ENCODE measurements at regions not wholly inside any gene's neighbourhood (a gene's known extent, or its start where the extent isn't known, plus 50 kb on each side); places are given as distances from the start of the nearest gene placed in this dataset.
"Not testable (repeated sequence)": the region's sequence is repeated elsewhere in the genome, so short reads cannot be mapped to it uniquely, and the experiment has no call there.

- no peak for TF ChIP-seq ZNF274 (IDR thresholded peaks at IDR 0.05; ENCODE audit: low read depth, low read length)
- H3K4me3 ChIP-seq (ENCODE audit: low read length) = no peak overlapping the region
Measured at GRCh38 chr15:62352817-62353216, 187.7 kb upstream of the C2CD4B start.

- H3K4me3 ChIP-seq (ENCODE audit: low read length) = no peak overlapping the region
- TF ChIP-seq ZNF274 (IDR thresholded peaks at IDR 0.05; ENCODE audit: low read depth, low read length) = no peak
Measured at GRCh38 chr15:62357431-62357830, 192.3 kb upstream of the C2CD4B start.

GRCh38 chr15:62359416-62359815 is 194.3 kb upstream of the C2CD4B start:
- no peak for TF ChIP-seq ZNF274 (IDR thresholded peaks at IDR 0.05; ENCODE audit: low read depth, low read length)
- no peak overlapping the region for H3K4me3 ChIP-seq (ENCODE audit: low read length)

DNA sequence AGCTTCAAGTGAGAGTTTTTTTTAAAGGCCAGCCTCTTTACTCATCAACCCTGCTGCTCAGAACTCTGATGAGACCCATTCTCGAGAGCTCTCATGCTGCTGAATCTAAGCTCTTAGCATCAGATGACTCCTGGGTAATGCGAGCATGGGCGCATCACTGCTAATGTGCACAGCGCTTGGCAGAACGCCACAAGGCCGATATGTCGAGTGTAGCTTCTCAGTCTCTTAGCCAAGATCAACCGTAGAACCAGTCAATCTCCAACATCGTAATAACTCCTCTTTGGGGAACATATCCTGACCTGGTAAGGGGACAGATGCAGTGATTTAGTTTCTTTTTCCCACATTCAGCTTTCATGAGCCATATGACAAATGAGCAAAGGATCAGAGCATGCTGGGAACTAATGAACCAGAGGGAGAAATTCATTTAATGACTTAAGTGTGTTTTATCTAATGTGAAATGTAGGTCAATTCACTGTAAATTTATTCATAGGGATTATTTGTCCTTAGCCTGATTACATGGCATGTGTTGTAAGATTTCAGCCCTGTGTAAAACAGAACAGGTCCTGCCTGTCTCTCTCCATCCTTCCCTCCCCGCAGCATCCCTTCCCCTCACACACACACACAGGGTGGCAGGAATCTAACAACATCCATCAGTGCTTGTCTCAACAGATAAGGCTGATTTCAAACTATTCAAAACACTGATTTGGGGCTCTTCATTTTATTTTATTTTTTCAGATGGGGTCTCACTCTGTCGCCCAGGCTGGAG is 195.4 kb upstream of the C2CD4B start:
- H3K4me3 ChIP-seq (ENCODE audit: low read length) = no peak overlapping the region
- no peak for TF ChIP-seq ZNF274 (IDR thresholded peaks at IDR 0.05; ENCODE audit: low read depth, low read length)

DNA sequence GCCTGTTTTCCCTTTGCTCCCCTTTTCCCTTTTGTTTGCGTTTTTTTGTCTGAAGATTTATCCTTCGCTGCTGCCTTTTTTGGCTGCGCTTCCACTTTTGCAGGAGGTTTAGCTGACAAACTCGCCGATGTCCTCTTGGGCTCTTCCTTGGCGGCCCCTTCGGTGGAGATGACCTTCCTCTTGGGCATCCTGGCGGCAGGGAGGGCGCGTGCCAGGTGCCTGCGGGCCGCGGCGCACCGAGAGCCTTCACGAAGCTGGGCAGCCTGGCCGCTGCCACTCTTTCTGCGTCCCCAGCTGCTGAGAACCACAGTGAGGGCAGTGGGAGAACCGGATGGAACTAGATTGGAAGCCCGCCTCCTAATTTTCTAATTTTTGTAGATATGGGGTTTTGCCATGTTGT is 197.1 kb upstream of the C2CD4B start:
- H3K4me3 ChIP-seq (ENCODE audit: low read length) = no peak overlapping the region
- no peak for TF ChIP-seq ZNF274 (IDR thresholded peaks at IDR 0.05; ENCODE audit: low read depth, low read length)

DNA sequence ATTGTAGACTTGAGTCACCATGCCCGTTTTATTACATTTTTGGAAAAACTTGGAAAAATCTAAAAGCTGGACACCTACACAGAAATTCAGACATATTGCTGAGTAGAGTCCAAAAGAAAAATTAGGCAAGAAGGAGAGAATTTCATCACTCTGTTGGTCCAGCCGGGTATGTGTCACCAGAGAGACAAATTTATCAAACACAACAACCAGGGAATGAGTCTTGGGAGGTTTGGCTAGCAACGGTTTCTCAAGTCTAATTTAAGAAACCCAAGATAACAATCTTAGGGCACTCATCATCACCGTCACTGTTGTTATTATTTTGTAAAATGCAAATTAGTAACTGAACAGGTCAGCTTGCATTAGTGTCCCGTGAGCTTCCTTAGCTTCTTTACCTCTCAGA is 197.5 kb upstream of the C2CD4B start:
- no peak for TF ChIP-seq ZNF274 (IDR thresholded peaks at IDR 0.05; ENCODE audit: low read depth, low read length)
- no peak overlapping the region for H3K4me3 ChIP-seq (ENCODE audit: low read length)

DNA sequence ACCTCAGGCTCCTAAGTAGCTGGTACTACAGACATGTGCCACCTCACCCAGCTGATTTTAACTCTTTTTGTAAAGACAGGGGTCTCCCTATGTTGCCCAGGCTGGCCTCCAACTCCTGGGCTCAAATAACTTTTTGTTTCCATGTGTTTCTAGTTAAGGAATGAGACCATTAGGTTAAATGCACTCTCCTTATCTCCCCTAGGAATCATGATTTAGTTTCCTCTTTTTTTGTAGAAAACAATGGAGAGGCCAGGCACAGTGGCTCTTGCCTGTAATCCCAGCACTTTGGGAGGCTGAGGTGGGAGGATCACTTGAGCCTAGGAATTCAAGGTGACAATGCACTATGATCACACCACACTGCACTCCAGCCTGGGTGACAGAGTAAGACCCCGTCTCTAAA is 198.8 kb upstream of the C2CD4B start:
- no peak for TF ChIP-seq ZNF274 (IDR thresholded peaks at IDR 0.05; ENCODE audit: low read depth, low read length)

GRCh38 chr15:62365795-62366442 is 200.8 kb upstream of the C2CD4B start:
- no peak for TF ChIP-seq ZNF274 (IDR thresholded peaks at IDR 0.05; ENCODE audit: low read depth, low read length)
- no peak overlapping the region for H3K4me3 ChIP-seq (ENCODE audit: low read length)

More for the DNA sequence above, 198.8 kb upstream of the C2CD4B start:
- no peak overlapping the region for H3K4me3 ChIP-seq (ENCODE audit: low read length)

GRCh38 chr15:62369454-62369853 is 204.4 kb upstream of the C2CD4B start:
- no peak overlapping the region for H3K4me3 ChIP-seq (ENCODE audit: low read length)
- no peak for TF ChIP-seq ZNF274 (IDR thresholded peaks at IDR 0.05; ENCODE audit: low read depth, low read length)

GRCh38 chr15:62371683-62372082 is 206.6 kb upstream of the C2CD4B start:
- not testable (repeated sequence) for H3K4me3 ChIP-seq (ENCODE audit: low read length)

DNA sequence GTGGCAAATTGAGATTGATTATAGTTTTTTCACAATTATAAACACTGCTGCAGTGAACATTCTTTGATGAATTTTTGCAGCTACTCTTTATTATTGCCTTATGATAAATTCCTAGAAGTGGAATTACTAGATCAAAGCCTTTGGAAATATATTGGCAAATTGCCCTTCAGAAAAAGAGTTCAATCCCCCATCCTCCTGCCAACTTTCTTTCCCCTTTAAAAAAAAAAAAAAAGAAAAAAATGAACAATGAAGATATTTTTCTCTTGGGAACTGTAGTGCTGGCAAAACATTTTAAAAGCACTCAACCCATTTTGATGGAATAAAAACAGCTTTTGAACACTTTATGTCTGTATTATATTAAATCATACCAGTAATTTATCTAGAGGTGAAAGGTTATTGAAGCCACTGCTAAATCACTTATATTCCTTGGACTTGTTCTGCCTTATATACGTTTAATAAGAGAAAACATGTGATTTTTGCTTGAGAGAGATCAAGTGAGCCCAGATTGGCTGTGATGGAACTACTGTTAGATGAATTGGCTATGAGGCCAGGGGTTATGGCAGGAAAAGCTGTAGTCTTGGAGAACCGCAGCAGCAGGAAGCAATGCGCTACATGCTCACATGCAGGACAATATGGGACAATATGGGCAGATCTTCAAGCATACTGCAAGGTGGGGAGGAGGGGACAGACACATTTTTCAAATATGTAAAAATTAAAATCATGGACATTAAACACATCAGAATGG is 212.8 kb upstream of the C2CD4B start:
- H3K4me3 ChIP-seq (ENCODE audit: low read length) = no peak overlapping the region
- TF ChIP-seq ZNF274 (IDR thresholded peaks at IDR 0.05; ENCODE audit: low read depth, low read length) = no peak

DNA sequence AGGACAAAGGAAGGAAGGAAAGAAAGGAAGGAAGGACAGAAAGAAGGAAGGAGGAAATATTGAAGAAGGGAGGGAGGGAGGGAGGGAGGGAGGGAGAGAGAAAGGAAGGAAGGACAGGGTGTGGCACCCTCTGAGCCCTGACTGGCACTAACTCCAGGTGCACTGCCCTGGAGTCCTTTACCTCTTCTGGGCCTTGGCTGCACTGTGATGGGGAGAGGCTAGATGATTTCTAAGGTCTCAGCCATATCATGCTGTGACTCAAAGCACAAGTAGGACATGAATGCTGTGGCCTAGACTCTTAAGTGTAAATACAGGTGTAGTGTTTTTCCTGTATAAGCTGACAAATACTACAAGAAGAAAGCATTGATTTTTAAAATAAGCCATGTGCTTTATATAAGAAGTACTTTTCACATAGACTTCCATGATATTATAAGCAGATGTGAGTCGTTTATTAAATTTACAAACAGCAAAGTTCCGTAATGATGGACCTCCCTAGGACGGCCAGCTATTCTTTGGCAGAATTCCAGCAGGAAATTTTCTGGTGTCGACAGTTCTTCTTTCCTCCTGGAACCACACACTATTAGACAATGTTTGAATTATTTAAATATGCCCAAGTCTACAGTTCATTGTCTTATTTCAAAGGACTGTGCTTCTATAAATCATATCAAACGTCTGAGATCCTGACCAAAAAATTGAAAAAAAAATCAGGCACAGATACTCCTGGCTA is 213.8 kb upstream of the C2CD4B start:
- TF ChIP-seq ZNF274 (IDR thresholded peaks at IDR 0.05; ENCODE audit: low read depth, low read length) = no peak
- H3K4me3 ChIP-seq (ENCODE audit: low read length) = no peak overlapping the region

- H3K4me3 ChIP-seq (ENCODE audit: low read length) = no peak overlapping the region
- no peak for TF ChIP-seq ZNF274 (IDR thresholded peaks at IDR 0.05; ENCODE audit: low read depth, low read length)
Measured at GRCh38 chr15:62380011-62380410, 214.9 kb upstream of the C2CD4B start.

DNA sequence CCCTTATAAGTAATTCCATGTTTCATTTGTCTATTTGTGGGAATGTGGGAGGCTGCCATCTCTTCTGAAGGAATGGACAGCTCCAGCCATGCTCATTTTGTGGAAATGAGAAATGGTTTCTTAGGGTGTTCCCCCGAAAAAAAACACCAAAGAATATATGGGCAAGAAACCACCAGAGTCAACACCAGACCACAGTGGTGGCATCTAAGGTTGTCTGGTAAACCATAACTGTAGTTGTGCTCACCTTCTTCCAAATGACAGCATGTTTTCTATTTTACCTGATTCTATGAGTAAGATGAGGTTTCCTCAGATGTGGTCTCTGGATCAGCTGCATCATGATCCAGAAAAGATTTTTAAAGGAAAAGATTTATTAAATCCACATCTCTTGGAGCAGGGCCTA is 217.0 kb upstream of the C2CD4B start:
- TF ChIP-seq ZNF274 (IDR thresholded peaks at IDR 0.05; ENCODE audit: low read depth, low read length) = no peak
- H3K4me3 ChIP-seq (ENCODE audit: low read length) = no peak overlapping the region
